ENCODE measurements at regions not wholly inside any gene's neighbourhood (a gene's known extent, or its start where the extent isn't known, plus 50 kb on each side); places are given as distances from the start of the nearest gene placed in this dataset.

DNA sequence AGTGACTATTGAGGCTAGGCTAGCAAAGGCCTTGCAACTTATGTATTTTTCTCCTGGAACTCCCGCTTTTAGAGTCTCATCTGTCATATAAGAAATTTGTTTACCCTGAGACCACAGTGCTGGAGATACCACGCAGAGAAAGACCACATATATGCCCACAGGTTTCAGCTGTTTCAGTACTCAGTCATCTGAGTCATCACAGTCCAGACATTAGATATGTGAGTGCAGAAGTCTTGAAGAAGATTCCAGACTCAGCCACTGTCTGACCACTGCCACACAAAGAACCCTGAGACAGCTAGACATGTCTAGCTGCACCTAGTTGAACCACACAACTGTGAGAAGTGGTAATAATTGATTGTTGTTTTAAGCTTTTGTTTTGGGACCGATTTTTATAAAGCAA is 648.3 kb downstream of the EPM2A start:
- TF ChIP-seq, protein P1, sequence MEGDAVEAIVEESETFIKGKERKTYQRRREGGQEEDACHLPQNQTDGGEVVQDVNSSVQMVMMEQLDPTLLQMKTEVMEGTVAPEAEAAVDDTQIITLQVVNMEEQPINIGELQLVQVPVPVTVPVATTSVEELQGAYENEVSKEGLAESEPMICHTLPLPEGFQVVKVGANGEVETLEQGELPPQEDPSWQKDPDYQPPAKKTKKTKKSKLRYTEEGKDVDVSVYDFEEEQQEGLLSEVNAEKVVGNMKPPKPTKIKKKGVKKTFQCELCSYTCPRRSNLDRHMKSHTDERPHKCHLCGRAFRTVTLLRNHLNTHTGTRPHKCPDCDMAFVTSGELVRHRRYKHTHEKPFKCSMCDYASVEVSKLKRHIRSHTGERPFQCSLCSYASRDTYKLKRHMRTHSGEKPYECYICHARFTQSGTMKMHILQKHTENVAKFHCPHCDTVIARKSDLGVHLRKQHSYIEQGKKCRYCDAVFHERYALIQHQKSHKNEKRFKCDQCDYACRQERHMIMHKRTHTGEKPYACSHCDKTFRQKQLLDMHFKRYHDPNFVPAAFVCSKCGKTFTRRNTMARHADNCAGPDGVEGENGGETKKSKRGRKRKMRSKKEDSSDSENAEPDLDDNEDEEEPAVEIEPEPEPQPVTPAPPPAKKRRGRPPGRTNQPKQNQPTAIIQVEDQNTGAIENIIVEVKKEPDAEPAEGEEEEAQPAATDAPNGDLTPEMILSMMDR (IDR thresholded peaks at IDR 0.05): no peak
- TF ChIP-seq, protein P2, sequence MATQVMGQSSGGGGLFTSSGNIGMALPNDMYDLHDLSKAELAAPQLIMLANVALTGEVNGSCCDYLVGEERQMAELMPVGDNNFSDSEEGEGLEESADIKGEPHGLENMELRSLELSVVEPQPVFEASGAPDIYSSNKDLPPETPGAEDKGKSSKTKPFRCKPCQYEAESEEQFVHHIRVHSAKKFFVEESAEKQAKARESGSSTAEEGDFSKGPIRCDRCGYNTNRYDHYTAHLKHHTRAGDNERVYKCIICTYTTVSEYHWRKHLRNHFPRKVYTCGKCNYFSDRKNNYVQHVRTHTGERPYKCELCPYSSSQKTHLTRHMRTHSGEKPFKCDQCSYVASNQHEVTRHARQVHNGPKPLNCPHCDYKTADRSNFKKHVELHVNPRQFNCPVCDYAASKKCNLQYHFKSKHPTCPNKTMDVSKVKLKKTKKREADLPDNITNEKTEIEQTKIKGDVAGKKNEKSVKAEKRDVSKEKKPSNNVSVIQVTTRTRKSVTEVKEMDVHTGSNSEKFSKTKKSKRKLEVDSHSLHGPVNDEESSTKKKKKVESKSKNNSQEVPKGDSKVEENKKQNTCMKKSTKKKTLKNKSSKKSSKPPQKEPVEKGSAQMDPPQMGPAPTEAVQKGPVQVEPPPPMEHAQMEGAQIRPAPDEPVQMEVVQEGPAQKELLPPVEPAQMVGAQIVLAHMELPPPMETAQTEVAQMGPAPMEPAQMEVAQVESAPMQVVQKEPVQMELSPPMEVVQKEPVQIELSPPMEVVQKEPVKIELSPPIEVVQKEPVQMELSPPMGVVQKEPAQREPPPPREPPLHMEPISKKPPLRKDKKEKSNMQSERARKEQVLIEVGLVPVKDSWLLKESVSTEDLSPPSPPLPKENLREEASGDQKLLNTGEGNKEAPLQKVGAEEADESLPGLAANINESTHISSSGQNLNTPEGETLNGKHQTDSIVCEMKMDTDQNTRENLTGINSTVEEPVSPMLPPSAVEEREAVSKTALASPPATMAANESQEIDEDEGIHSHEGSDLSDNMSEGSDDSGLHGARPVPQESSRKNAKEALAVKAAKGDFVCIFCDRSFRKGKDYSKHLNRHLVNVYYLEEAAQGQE (IDR thresholded peaks at IDR 0.05; ENCODE audit: insufficient read depth in 1 of 2, low read depth in 2 of 2, low read length in 1 of 2): no peak
- TF ChIP-seq POLR2AphosphoS5 (IDR thresholded peaks at IDR 0.05; ENCODE audit: low read depth, low read length) (no peak), SIN3A (IDR thresholded peaks at IDR 0.05; ENCODE audit: borderline replicate concordance, insufficient read depth, low read depth, low read length) (no peak), TCF7L2 (IDR thresholded peaks at IDR 0.05; ENCODE audit: low read depth, low read length) (no peak)
